Right lobe of liver (tissue), 6 donors: ENCODE measurements at regions not wholly inside any gene's neighbourhood (a gene's known extent, or its start where the extent isn't known, plus 50 kb on each side); places are given as distances from the start of the nearest gene placed in this dataset.

Source experiments
- ATAC-seq, 4 donors: fragments of 200-7000 bp; cut with Tn5 transposase; one replicate each; pipeline ENCODE4 v1.9.1; 2020; ENCODE audit warnings: mild to moderate bottlenecking in 4 of 4, moderate library complexity in 4 of 4
- DNase-seq, 3 donors: peaks; one replicate each; pipeline ENCODE4 v3.0.0-alpha.2; 2020
- H3K27ac ChIP-seq, 3 donors: fragments of 200-600 bp; one replicate each; pipeline ENCODE4 v1.8.0; 2022
- H3K27me3 ChIP-seq, 2 donors: fragments of 200-600 bp; one replicate each; pipeline ENCODE4 v1.8.0; 2022
- H3K36me3 ChIP-seq, 4 donors: fragments of 200-600 bp; sonication (generic) in 1 of 4; one replicate each; pipeline versions ENCODE4 v1.5.1 to v1.8.0; 2017 to 2022; ENCODE audit warnings: control low read depth in 1 of 4
- H3K4me1 ChIP-seq, 4 donors: fragments of 200-600 bp; sonication (generic) in 1 of 4; one replicate each; pipeline versions ENCODE4 v1.5.1 to v1.8.0; 2017 to 2022; ENCODE audit warnings: control low read depth in 1 of 4
- H3K4me3 ChIP-seq, 3 donors: fragments of 200-600 bp; one replicate each; pipeline ENCODE4 v1.8.0; 2022
- H3K9me3 ChIP-seq, 4 donors: fragments of 200-600 bp; sonication (generic) in 1 of 4; one replicate each; pipeline versions ENCODE4 v1.5.1 to v1.8.0; 2017 to 2022; ENCODE audit warnings: control low read depth in 1 of 4
- CTCF ChIP-seq, 4 donors: fragments of 200-600 bp in 3 of 4; fragments of 450-650 bp in 1 of 4; IDR thresholded peaks; one replicate each; pipeline versions ENCODE4 v1.5.1 to v1.8.0; 2016 to 2022; ENCODE audit warnings: antibody characterized with exemption in 4 of 4, mild to moderate bottlenecking in 2 of 4
- POLR2A ChIP-seq: fragments of 450-650 bp; IDR thresholded peaks from one replicate; pipeline ENCODE4 v1.6.1; 2017; ENCODE audit warnings: antibody characterized with exemption, mild to moderate bottlenecking
- WGBS: methylation state at CpG from one replicate; pipeline ENCODE4 v1.1.6; 2018; ENCODE audit warnings: low coverage, low lambda C conversion rate; ENCODE audit not compliant: insufficient coverage; ENCODE audit errors: missing lambda C conversion rate; 5-methylcytosine and 5-hydroxymethylcytosine counted together
- intact Hi-C, 2 donors: fragments of 100-400 bp; cut with DNase I; formaldehyde crosslinking; loops; one replicate each; pipeline versions ENCODE4 v1.11.2 to v1.14.1; 2022
- donor health status: DM: no; HTN: yes; CAD: no.
- donor health status: DM: no; HTN: no; CAD: no.
- donor health status: DM: no; HTN: no; CAD: no.
- donor health status: DM: no; HTN: yes; CAD: no.
- donor health status: DM: no; HTN: yes; CAD: no.

DNA sequence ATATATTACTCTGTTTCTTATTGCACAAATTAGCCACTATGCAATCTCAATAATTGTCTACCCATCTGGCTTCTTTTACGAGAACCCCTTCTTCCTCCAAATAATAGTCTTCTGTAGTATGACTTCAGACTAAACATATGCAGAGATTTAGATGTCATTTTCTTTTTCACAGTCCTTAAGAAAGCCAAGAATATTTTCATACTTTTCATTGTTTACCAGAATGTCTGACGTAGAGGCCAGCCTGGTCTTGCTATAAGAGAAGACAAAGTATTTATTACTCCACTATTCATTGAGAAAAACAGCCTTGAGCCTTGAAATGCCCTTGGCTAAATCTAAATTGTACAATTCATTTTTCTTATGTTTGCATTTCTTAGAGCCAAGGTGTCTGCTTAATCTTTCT is 714.9 kb upstream of the CXADR start:
- Histone ChIP-seq H3K4me1 (no peaks in the 10 kb centered on the region), H3K27me3 (no peaks in the 10 kb centered on the region), H3K9me3 (no peaks in the 10 kb centered on the region), H3K4me3 (no peak overlapping the region), H3K27ac (no peak overlapping the region), H3K36me3 (no peaks in the 10 kb centered on the region)
- intact Hi-C loops: no loop called here
- no peak for TF ChIP-seq POLR2A
- TF ChIP-seq CTCF (IDR thresholded peaks at IDR 0.05): no peak
- ATAC-seq (no peak), DNase-seq (no peak)
- WGBS: 73% methylated on average over 2 of the region's 2 CpGs

GRCh38 chr21:16800536-16801275 is 712.1 kb upstream of the CXADR start:
- no peak for TF ChIP-seq POLR2A
- no peak for TF ChIP-seq CTCF (IDR thresholded peaks at IDR 0.05)
- intact Hi-C loops: no loop called here

GRCh38 chr21:16811011-16811410 is 701.8 kb upstream of the CXADR start:
- TF ChIP-seq POLR2A (no peak), CTCF (IDR thresholded peaks at IDR 0.05) (no peak)
- no peaks in the 10 kb centered on the region for H3K4me1 ChIP-seq
- intact Hi-C loops: no loop called here
- no peaks in the 10 kb centered on the region for H3K27me3 ChIP-seq
- no peaks in the 10 kb centered on the region for H3K36me3 ChIP-seq
- 90% methylated on average over 1 of the region's 1 CpG for WGBS
- H3K27ac ChIP-seq: no peak overlapping the region
- ATAC-seq (no peak), DNase-seq (no peak)
- no peak overlapping the region for H3K4me3 ChIP-seq
- H3K9me3 ChIP-seq: no peaks in the 10 kb centered on the region

More at GRCh38 chr21:16800536-16801275, 712.1 kb upstream of the CXADR start:
- Histone ChIP-seq H3K4me1 (no peaks in the 10 kb centered on the region), H3K27me3 (no peaks in the 10 kb centered on the region), H3K9me3 (no peaks in the 10 kb centered on the region), H3K36me3 (no peaks in the 10 kb centered on the region), H3K4me3 (no peak overlapping the region), H3K27ac (no peak overlapping the region)
- ATAC-seq (no peak), DNase-seq (no peak)
- 60% methylated on average over 3 of the region's 3 CpGs for WGBS

DNA sequence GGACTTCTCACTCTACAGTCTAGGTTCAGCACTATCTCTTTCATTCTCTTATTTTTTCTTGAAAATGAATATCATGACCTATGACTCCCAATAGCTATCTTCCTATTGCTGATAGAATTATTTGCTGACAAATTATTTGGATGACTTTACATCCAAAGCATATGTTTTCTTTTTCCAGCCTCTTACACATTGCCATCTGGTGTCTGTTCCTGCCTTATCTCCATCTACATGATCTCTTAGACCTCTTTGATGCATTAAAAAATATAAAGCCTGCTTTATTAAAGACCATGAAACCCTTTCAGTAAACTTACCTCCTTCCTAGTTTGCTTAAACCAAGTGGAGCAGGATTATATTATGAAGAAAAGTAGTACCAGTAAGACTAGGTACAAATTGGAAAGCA is 700.9 kb upstream of the CXADR start:
- DNase-seq: no peak
- no peaks in the 10 kb centered on the region for H3K9me3 ChIP-seq
- no peak for ATAC-seq
- TF ChIP-seq CTCF (IDR thresholded peaks at IDR 0.05) (no peak), POLR2A (no peak)
- H3K27ac ChIP-seq: no peak overlapping the region
- intact Hi-C loops: no loop called here
- no peaks in the 10 kb centered on the region for H3K4me1 ChIP-seq
- H3K27me3 ChIP-seq: no peaks in the 10 kb centered on the region
- no peaks in the 10 kb centered on the region for H3K36me3 ChIP-seq
- no peak overlapping the region for H3K4me3 ChIP-seq

DNA sequence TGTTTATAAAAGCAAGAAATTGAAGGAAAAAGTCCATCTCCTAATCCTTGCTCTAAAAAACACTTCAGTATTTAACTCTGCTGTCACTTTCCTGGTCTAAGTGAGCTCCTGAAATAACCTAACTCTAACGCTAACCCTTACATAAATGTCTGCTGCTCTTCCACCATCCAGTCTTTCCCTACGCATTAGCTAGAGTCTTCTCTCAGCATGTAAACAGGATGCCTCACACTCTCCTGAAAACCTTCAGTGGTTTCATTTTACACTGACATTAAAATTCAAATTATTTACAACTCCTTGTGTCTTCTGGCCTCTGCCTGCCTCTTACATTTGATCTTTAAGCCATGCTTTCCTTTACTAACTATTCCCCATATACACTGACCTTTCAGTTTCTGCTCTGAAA is 697.6 kb upstream of the CXADR start:
- no peaks in the 10 kb centered on the region for H3K27me3 ChIP-seq
- intact Hi-C loops: no loop called here
- no peaks in the 10 kb centered on the region for H3K36me3 ChIP-seq
- no peak overlapping the region for H3K27ac ChIP-seq
- TF ChIP-seq CTCF (IDR thresholded peaks at IDR 0.05): no peak
- TF ChIP-seq POLR2A: no peak
- H3K4me1 ChIP-seq: no peaks in the 10 kb centered on the region
- H3K4me3 ChIP-seq: no peak overlapping the region
- ATAC-seq (no peak), DNase-seq (no peak)
- H3K9me3 ChIP-seq: no peaks in the 10 kb centered on the region
- 96% methylated on average over 2 of the region's 2 CpGs for WGBS
